ENCODE measurements at regions not wholly inside any gene's neighbourhood (a gene's known extent, or its start where the extent isn't known, plus 50 kb on each side); places are given as distances from the start of the nearest gene placed in this dataset.

- no peak for DNase-seq (ENCODE audit: low read depth)
These were observed 738.8 kb downstream of the HDGFL1 start for GRCh38 chr6:23308166-23308565.

GRCh38 chr6:23311211-23311610, 741.8 kb downstream of the HDGFL1 start:
- DNase-seq (ENCODE audit: low read depth): no peak

DNA sequence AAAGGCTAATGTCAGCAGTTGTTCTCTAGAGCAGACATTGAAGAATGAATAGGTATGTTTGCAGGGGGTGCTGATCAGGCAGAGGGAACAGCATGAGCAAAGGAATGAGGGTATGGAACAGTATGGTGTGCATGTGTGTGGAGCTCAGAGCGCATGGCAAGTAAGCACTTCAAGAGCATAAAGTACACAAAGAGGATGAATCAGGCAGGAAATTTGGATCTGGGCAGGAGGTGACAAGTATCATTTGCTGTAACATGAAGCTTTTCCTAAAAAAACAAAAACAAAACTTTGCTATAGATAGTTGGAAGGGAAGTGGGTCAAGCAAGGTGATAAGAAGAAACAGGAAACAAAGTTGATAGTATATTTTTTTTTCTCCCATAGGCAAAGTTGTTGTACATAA, 746.8 kb downstream of the HDGFL1 start:
- DNase-seq (ENCODE audit: low read depth): peak; percentile 81

- no peak for DNase-seq (ENCODE audit: low read depth)
These were observed 747.6 kb downstream of the HDGFL1 start for GRCh38 chr6:23316931-23317330.

DNA sequence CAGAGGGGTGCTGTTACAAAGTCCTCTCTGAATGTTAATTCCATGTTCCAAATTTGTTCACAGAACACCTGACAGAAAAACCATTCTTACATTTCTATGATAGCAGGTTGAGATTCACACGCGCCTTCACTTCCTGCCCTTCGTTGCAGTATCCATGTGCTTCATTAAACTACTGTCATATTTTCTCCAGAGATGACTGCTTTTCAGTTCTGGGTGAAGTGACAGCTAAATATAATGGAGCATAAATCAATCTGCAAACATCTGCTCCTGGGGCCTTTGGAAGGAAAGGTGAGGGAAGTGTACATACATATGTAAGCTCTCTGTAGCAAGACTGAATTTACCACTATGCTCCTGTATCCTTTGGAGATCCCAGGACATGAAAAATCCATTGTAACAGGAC, 750.2 kb downstream of the HDGFL1 start:
- no peak for DNase-seq (ENCODE audit: low read depth)

DNA sequence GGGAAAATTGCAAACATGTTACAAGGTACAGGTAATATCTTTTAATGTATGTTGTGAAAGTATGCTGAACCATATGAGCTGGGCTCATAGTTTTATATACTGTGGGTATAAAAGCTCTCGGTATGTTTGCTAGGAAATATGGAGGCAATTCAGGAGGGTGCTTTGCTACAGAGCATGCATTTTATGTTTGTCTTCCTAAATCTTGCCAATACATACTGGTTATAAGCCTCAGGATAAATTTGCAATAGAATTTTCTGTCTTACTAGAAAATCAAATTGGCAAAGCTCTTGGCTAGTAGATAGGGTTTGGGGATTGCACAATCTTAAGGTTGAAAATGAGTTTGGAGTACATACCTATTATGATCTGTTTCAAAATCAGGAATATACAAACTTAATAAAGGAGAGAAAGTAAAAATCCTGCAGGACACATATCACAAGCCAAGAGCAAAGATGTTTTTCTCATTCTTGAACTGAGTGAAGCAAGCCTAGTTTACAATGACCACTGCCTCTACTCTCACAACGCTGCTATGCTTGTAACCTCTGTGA, 751.2 kb downstream of the HDGFL1 start:
- DNase-seq (ENCODE audit: low read depth): no peak

GRCh38 chr6:23323897-23324296, 754.5 kb downstream of the HDGFL1 start:
- DNase-seq (ENCODE audit: low read depth): no peak

- DNase-seq (ENCODE audit: low read depth): no peak
These were observed 755.7 kb downstream of the HDGFL1 start for GRCh38 chr6:23325065-23325464.

DNA sequence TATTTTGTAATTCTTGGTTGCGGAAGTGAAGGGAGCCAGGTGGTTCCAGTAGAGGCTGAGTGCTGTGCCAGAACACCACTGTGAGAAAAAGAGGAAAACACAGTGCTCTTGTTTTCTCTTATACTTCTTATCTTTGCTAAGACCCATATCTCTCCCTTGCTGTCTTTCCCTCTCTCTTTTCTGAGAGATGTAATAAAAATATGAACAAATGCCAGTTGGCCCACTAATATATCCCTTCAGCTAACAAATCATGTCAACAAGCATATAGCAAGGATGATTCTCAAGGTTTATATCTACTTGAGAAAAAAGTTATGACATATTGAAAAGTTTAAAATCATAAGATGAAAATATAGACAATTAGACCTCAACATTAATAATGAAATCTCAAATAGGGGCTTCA, 758.3 kb downstream of the HDGFL1 start:
- DNase-seq (ENCODE audit: low read depth): no peak

GRCh38 chr6:23329086-23329485, 759.7 kb downstream of the HDGFL1 start:
- DNase-seq (ENCODE audit: low read depth): no peak

DNA sequence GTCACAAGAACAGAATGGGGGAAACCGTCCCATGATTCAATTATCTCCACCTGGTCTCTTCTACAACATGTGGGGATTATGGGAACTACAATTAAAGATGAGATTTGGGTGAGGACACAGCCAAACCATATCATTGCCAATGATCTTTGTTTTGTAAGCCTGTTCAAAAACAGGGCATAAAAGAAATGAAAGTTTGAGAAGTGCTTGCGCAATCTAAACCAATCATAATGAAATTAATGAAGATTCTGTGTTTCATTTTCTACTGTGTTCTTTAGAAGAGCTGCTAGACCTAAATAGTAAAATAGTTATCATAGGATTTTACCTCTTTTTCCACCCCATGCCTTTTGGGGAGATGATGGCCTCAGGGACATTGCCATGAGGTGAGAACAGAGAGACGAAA, 761.3 kb downstream of the HDGFL1 start:
- DNase-seq (ENCODE audit: low read depth): no peak

GRCh38 chr6:23334360-23334759, 765.0 kb downstream of the HDGFL1 start:
- DNase-seq (ENCODE audit: low read depth): no peak

DNA sequence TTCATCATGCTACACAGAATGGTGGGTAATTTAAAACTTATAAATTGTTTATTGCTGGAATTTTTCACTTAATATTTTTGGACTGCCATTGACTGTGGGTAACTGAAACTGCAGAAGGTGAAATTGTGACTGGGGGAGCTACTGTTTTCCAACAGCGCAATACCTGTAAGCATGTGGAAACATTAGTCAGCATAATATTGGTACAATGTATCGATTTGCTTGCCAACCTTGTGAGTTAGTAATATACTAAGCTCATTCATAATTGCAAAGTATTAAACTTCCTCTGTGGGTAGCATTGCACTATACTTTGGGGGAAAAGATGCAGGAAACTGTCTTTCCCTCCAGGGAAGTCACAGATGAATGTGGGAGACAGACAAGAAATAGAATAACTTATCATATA, 766.5 kb downstream of the HDGFL1 start:
- DNase-seq (ENCODE audit: low read depth): peak; percentile 42

- peak; percentile 22 for DNase-seq (ENCODE audit: low read depth)
These were observed 769.9 kb downstream of the HDGFL1 start for GRCh38 chr6:23339268-23339667.

DNA sequence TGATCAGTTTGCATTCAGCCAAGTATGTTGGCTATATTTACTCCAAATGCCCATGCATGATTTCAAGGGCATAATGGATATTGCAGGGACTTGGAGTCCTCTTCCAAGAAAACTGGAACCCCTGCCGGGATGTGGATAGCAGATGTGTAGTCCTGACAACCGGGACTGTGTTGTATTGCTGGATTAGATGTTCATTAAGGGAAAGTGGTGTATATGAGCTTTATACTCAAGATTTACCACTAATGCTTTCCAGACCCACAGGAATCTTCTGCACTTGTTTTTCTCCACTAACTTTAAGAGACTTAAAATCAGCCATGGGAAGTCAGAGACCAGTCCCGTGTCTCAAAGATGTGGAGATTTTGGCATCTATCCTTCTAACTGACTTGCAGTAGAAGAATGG, 770.9 kb downstream of the HDGFL1 start:
- DNase-seq (ENCODE audit: low read depth): no peak

DNA sequence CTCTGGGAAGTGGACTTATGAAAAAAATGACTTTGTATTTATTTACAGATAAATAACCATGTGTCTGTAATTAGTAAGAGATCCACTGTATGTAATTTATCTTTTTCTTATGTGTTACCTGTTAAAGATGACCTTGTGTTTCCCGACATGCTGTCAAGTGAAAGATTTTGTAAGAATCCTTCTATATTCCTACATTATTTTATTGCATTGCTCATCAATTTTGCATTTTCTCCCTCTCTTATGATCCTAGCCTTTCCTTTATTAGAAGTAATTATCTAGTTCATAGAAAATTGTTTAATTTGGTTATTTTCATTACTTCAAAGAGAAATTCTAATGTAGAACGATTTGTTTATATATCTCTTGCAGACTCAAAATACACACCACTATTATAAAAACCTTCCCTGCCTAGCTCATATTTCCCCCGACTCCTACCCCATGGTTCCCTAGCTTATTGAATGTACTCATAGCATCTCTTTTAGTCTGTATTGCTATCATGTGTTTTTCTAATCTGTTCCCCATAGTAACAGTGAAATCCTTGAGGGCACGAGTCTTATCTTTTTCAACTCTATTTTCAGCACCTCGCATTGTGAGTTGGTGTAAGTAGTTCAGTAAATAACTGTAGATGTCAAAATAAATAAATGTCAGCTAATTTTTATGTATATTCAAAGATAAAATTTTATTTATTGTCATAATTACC, 774.4 kb downstream of the HDGFL1 start:
- DNase-seq (ENCODE audit: low read depth): no peak

DNA sequence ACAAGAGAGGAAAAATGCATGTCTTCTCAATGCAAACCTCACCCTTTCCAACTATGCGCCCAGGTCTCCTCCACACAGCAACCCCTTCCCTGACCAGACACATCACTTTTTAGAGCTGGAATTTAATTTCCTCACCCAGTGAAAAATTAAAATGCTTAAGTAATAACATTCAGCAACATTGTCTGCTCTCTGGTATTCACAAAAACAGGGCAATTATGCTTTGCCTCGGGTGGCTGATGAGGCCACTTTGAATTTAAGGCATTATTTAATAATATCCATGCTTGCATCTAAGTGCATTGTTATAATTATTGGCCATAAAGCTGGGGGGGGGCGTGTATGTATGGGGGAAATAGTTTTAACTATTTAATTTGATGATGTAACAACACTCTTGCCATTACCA, 777.8 kb upstream of the NRSN1 start:
- no peak for DNase-seq (ENCODE audit: low read depth)

DNA sequence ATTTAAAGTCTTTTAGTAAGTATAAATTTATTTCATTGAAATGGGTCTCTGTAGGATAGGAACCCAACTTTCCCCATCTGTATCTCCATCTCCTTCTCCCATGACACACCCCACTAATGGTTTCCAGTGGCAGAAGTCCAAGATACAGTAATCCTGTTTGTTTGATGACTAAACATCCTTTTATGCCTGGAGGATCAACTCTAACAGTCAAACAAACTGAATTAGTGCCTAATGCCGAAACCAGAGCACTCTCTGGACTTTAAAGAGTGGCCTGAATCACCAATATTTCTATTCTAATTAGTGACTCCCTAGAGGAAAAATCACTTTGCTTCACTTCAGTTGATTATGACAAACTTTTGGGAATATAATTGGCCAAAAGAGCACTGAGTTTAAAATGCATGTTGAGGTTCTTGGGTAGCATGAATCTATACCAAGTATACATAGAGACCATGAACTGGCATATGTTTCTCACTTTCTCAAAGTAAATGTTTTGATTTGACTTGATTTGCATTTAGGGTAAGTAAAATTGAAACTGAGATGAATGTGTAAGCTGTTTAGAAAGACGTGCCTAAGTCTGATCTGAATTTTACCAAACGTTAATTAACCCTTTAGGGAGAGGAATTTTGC, 776.4 kb upstream of the NRSN1 start:
- no peak for DNase-seq (ENCODE audit: low read depth)

- no peak for DNase-seq (ENCODE audit: low read depth)
These were observed 775.1 kb upstream of the NRSN1 start for GRCh38 chr6:23350752-23351453.

GRCh38 chr6:23354004-23354403, 772.0 kb upstream of the NRSN1 start:
- no peak for DNase-seq (ENCODE audit: low read depth)

GRCh38 chr6:23357185-23357766, 768.7 kb upstream of the NRSN1 start:
- no peak for DNase-seq (ENCODE audit: low read depth)

DNA sequence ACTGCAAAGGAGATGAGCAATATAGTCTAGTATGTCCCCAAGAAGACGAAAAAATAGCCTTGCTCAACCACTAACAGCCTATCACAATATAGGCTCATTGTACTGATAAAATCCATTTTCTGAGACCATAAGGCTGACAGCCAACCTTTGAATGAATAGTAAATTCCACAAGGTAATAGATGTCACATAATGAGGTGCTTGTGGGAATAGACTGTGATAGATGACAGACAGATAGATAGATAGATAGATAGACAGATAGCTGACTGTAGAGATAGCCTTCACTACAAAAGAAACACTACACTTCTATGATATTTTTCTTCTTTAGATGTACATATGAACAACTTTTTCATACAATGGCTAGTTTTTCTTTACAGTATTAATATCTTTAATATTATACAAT, 760.3 kb upstream of the NRSN1 start:
- no peak for DNase-seq (ENCODE audit: low read depth)

DNA sequence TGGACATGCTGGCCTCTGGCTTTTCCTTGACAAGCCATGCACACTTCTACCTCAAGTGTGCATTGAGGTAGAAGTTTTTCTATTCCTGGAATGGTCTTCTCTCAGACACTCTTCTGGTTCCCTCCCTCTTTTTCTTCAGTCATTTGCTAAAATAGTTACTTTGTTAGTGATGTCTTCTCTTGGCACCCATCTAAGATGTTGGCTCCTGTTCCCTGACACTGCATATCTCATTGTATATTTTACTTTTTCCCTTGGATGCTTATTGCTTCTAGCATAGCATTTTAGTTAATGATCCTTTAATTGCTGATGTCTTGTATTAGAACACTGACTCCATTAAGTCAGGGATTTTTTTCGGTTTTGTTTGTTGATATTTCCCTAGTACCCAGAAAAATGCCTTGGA, 758.7 kb upstream of the NRSN1 start:
- DNase-seq (ENCODE audit: low read depth): no peak

Data from CMK (cell line).